NT2/D1 (cell line): ENCODE measurements at regions not wholly inside any gene's neighbourhood (a gene's known extent, or its start where the extent isn't known, plus 50 kb on each side); places are given as distances from the start of the nearest gene placed in this dataset.

Experiments used
- YY1 ChIP-seq: IDR thresholded peaks from 2 replicates; pipeline ENCODE4 v1.6.1; 2011; ENCODE audit not compliant: insufficient read length, insufficient read depth
- ZNF274 ChIP-seq: IDR thresholded peaks from 2 replicates; pipeline ENCODE4 v1.6.1; 2011; ENCODE audit warnings: mild to moderate bottlenecking, low read depth, low read length

DNA sequence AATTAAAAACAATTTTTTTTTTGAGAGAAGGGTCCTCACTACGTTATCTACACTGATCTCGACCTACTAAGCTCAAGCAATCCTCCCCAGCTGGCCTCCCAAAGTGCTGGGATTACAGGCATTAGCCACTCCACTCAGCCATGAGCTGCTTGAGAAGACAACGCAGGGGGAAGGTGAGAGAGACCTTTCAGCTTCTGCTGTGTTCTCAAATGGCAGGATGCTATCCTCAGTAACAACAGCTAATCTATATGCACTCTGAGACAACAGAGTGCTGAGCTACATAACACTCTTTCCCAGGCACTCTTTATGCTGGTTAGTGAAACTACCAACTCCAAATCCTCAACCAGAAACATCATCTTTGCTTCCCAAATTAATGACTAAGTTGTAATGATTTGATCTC is 526.1 kb downstream of the CCER1 start:
- TF ChIP-seq YY1 (no peak), ZNF274 (no peak)
